ENCODE measurements at regions not wholly inside any gene's neighbourhood (a gene's known extent, or its start where the extent isn't known, plus 50 kb on each side); places are given as distances from the start of the nearest gene placed in this dataset.
A peak's percentile ranks its signal among the peaks of the same experiment; 100 is the strongest.

DNA sequence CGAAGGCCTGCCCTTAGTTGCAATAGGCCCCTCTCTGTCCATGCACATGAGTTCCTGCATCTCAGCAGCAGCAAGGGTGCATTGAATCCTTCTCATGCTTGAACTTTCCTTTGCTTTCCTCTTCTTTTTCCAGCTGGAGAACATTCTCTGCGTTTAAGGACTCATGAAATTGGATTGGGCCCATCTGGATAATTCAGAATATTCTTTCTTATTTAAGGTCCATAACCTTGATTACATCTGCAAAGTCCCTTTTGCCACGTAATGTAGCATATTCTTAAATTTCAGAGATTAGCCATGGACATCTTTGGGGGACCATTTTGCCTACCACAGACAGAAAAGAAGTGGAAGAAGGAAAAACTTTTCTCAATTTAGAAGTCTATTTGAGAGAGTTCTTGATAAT lies 159.7 kb upstream of the C21orf91 start:
- TF ChIP-seq, protein P1, sequence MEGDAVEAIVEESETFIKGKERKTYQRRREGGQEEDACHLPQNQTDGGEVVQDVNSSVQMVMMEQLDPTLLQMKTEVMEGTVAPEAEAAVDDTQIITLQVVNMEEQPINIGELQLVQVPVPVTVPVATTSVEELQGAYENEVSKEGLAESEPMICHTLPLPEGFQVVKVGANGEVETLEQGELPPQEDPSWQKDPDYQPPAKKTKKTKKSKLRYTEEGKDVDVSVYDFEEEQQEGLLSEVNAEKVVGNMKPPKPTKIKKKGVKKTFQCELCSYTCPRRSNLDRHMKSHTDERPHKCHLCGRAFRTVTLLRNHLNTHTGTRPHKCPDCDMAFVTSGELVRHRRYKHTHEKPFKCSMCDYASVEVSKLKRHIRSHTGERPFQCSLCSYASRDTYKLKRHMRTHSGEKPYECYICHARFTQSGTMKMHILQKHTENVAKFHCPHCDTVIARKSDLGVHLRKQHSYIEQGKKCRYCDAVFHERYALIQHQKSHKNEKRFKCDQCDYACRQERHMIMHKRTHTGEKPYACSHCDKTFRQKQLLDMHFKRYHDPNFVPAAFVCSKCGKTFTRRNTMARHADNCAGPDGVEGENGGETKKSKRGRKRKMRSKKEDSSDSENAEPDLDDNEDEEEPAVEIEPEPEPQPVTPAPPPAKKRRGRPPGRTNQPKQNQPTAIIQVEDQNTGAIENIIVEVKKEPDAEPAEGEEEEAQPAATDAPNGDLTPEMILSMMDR (IDR thresholded peaks at IDR 0.05; ENCODE audit: low read depth, low read length): no peak
- no peak for DNase-seq (ENCODE audit: low read depth in 2 of 2)
- H3K4me3 ChIP-seq (replicated peaks in 1 of 2; ENCODE audit: low read depth in 2 of 2, low read length in 2 of 2): no peak overlapping the region

DNA sequence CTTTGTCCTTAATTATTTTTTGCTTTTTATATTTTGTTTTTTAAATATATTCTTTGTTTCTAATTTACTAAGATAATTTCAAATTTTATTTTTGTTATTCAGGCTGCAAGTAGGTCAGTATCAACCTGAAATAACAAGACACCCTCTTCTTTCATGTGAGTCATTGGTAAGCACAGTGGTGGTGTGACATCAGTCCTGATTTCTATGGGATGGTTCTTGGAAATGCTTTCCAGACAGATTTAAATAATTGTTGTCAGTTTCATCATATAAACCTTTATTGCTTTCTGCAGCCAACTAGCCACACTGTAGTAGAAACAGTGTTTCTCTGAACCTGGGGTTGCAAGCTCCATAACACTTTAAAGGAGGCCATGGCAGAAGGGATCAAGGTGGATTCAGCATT lies 157.5 kb upstream of the C21orf91 start:
- H3K4me3 ChIP-seq (replicated peaks in 1 of 2; ENCODE audit: low read depth in 2 of 2, low read length in 2 of 2): no peak overlapping the region
- peak in 1 of 2 donors; percentile 42 for DNase-seq (ENCODE audit: low read depth in 2 of 2)
- TF ChIP-seq, protein P1 (IDR thresholded peaks at IDR 0.05; ENCODE audit: low read depth, low read length): no peak

DNA sequence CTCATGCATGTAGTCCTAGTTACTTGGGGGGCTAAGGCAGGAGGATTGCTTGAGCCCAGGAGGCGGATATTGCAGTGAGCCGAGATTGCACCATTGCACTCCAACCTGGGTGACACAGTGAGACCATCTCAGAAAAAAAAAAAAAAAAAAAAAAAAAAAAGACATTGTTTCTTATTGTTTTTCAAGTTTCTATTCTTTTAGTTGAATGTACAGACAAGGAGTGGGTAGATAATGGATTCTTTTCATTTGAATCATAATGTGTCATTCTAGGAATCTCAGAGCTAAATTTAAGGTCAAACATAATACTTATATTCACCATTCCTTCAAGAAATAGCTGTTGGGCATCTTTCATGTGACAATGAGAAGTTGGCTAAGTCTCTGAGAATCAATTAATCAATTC lies 157.0 kb upstream of the C21orf91 start:
- TF ChIP-seq, protein P1 (IDR thresholded peaks at IDR 0.05; ENCODE audit: low read depth, low read length): no peak
- peak in 1 of 2 donors; percentile 55 for DNase-seq (ENCODE audit: low read depth in 2 of 2)
- H3K4me3 ChIP-seq (replicated peaks in 1 of 2; ENCODE audit: low read depth in 2 of 2, low read length in 2 of 2): no peak overlapping the region

DNA sequence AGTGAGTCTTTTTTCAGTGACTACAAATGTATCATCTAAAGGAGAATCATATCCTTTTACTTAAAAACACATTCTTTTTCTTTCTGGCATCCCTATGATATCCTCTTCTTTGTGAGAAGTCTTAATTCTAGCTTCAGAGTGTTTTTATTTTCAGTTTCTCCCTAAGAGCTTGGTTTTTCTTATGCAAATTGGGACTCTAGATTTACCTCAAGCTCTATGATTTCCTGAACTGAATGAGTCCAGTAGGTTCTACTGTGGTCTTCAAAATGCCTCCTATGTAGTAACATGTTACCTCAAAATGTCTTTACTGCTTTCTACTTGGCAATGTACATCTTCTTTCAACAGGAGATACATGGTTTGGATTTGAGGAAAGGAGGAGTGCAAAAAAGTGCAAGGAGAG lies 148.2 kb upstream of the C21orf91 start:
- TF ChIP-seq, protein P1 (IDR thresholded peaks at IDR 0.05; ENCODE audit: low read depth, low read length): no peak
- no peak for DNase-seq (ENCODE audit: low read depth in 2 of 2)
- H3K4me3 ChIP-seq (replicated peaks in 1 of 2; ENCODE audit: low read depth in 2 of 2, low read length in 2 of 2): no peak overlapping the region

DNA sequence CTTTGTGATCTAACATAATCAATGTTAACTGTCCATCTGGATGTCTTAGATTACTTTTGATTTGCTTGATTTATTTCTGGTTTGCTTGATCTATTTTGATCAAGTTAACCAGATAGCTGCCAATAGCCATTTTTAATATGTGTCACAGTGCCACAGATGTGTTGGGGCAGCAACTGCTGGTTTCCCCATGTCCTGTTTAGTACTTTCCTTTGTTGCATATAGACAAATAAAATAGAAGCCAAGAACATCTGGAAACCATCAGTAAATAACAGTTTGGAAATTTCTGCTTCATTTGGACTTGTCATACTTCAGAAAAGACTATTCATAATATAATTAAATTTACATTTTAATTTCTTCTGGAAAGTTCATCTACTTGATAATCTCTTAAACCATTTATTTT lies 145.6 kb upstream of the C21orf91 start:
- TF ChIP-seq, protein P1 (IDR thresholded peaks at IDR 0.05; ENCODE audit: low read depth, low read length): no peak
- no peak overlapping the region for H3K4me3 ChIP-seq (replicated peaks in 1 of 2; ENCODE audit: low read depth in 2 of 2, low read length in 2 of 2)
- DNase-seq (ENCODE audit: low read depth in 2 of 2): no peak

DNA sequence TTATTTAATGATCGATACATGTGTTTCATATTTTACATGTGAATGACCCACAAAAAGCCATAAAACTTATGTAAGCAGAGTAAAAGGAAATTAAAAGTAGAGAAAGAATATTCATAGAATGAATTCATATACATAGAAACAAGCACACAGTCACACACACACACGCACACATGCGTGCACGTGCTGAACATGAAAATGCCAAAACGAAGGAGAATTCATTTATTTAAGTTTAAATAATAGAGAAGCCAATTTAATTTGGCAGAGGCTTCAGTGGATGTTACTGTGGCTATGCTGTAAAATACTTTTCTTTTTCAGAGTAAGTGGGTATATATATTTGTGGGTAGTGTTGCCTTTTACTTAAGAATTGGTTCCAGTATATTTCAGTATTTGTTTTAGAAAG lies 145.0 kb upstream of the C21orf91 start:
- TF ChIP-seq, protein P1 (IDR thresholded peaks at IDR 0.05; ENCODE audit: low read depth, low read length): no peak
- H3K4me3 ChIP-seq (replicated peaks in 1 of 2; ENCODE audit: low read depth in 2 of 2, low read length in 2 of 2): no peak overlapping the region
- no peak for DNase-seq (ENCODE audit: low read depth in 2 of 2)

DNA sequence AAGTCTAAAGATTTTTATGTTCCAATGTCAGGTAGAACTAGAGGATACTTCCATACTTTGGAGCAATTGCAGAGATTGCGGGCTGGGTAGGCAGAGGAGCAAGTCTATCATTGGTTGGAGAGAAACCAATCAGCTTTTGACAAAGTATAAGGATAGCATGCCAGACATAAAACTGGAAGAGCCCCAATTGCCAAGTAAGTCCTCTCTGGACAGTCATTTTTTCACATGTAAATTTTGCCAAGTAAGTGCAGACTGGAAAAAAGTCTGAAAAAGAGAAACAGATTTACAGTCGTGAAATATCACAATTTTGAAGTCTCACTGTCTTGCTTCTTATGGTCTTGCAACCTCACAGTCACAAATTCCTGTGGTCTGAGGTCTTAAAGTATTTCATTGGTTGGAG lies 131.4 kb upstream of the C21orf91 start:
- DNase-seq (ENCODE audit: low read depth in 2 of 2): no peak
- TF ChIP-seq, protein P1 (IDR thresholded peaks at IDR 0.05; ENCODE audit: low read depth, low read length): no peak
- H3K4me3 ChIP-seq (replicated peaks in 1 of 2; ENCODE audit: low read depth in 2 of 2, low read length in 2 of 2): no peak overlapping the region
